ENCODE measurements at regions not wholly inside any gene's neighbourhood (a gene's known extent, or its start where the extent isn't known, plus 50 kb on each side); places are given as distances from the start of the nearest gene placed in this dataset.

DNA sequence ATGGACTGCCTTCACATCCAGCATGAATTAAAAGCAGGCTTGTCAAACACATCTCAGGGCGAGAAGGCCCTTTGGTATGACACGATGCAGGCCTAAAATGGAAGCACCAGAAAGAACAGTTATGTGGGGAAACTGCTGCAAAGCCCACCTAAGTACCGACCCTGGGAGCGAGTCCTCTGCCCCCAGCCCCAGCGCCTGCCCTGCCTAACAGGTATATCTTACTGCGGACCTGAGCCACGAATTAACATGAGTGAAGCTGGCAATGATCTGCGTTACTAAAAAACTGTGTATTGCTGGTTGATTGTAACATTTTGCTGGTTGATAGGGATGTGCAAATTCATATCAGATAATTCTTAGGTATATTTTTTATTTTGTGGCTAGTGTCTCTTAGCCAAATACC, 441.5 kb downstream of the ZNF516 start:
- H3K36me3 ChIP-seq, result no peaks in the 10 kb centered on the region
- TF ChIP-seq, protein P1, sequence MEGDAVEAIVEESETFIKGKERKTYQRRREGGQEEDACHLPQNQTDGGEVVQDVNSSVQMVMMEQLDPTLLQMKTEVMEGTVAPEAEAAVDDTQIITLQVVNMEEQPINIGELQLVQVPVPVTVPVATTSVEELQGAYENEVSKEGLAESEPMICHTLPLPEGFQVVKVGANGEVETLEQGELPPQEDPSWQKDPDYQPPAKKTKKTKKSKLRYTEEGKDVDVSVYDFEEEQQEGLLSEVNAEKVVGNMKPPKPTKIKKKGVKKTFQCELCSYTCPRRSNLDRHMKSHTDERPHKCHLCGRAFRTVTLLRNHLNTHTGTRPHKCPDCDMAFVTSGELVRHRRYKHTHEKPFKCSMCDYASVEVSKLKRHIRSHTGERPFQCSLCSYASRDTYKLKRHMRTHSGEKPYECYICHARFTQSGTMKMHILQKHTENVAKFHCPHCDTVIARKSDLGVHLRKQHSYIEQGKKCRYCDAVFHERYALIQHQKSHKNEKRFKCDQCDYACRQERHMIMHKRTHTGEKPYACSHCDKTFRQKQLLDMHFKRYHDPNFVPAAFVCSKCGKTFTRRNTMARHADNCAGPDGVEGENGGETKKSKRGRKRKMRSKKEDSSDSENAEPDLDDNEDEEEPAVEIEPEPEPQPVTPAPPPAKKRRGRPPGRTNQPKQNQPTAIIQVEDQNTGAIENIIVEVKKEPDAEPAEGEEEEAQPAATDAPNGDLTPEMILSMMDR (IDR thresholded peaks at IDR 0.05), result no peak

GRCh38 chr18:76052227-76052595, 442.8 kb downstream of the ZNF516 start:
- DNase-seq (ENCODE audit: low spot score), result no peak
- ATAC-seq (ENCODE audit: insufficient number of reproducible peaks, low FRiP score, low read depth), result no peak
- H3K27ac ChIP-seq, result no peak overlapping the region
- no peaks in the 10 kb centered on the region for H3K9me3 ChIP-seq
- TF ChIP-seq, protein P1 (IDR thresholded peaks at IDR 0.05), result no peak
- H3K36me3 ChIP-seq, result no peaks in the 10 kb centered on the region
- H3K27me3 ChIP-seq (replicated peaks; ENCODE audit: insufficient read depth), result no peaks in the 10 kb centered on the region
- H3K4me3 ChIP-seq, result no peak overlapping the region
- H3K4me1 ChIP-seq (ENCODE audit: control insufficient read depth in 1 of 2, low read depth in 2 of 2), result no peaks in the 10 kb centered on the region

More for the DNA sequence above, 441.5 kb downstream of the ZNF516 start:
- ATAC-seq (ENCODE audit: insufficient number of reproducible peaks, low FRiP score, low read depth) (no peak), DNase-seq (ENCODE audit: low spot score) (no peak)
- no peak overlapping the region for H3K27ac ChIP-seq
- no peaks in the 10 kb centered on the region for H3K4me1 ChIP-seq (ENCODE audit: control insufficient read depth in 1 of 2, low read depth in 2 of 2)
- H3K27me3 ChIP-seq (replicated peaks; ENCODE audit: insufficient read depth), result no peaks in the 10 kb centered on the region
- no peaks in the 10 kb centered on the region for H3K9me3 ChIP-seq
- H3K4me3 ChIP-seq, result no peak overlapping the region

GRCh38 chr18:76051396-76052226, 443.4 kb downstream of the ZNF516 start:
- H3K4me1 ChIP-seq (ENCODE audit: control insufficient read depth in 1 of 2, low read depth in 2 of 2), result no peaks in the 10 kb centered on the region
- no peak overlapping the region for H3K27ac ChIP-seq
- H3K36me3 ChIP-seq, result no peaks in the 10 kb centered on the region
- no peaks in the 10 kb centered on the region for H3K27me3 ChIP-seq (replicated peaks; ENCODE audit: insufficient read depth)
- TF ChIP-seq, protein P1 (IDR thresholded peaks at IDR 0.05), result no peak
- no peak overlapping the region for H3K4me3 ChIP-seq
- ATAC-seq (ENCODE audit: insufficient number of reproducible peaks, low FRiP score, low read depth) (no peak), DNase-seq (ENCODE audit: low spot score) (no peak)
- no peaks in the 10 kb centered on the region for H3K9me3 ChIP-seq

DNA sequence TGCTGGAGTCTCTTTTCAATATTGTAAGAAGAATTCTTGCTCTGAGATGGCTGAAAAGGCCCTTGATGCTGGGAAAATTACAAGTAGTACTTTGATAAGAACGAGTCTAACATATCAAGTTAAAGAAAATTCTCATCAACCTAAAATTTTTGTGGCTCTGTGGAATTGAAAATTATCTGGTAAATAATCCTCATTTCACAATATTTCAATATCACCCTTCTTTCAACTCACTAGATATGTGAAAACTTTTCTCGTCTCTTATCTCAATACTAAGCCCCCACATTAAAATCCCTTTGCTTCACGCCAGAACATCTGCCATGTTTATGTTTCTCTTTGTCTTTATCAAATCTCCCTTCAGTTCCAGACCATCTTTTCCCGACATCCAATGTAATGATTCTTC, 448.8 kb downstream of the ZNF516 start:
- Histone ChIP-seq H3K27ac (no peak overlapping the region), H3K9me3 (no peaks in the 10 kb centered on the region), H3K36me3 (no peaks in the 10 kb centered on the region), H3K4me1 (ENCODE audit: control insufficient read depth in 1 of 2, low read depth in 2 of 2) (no peaks in the 10 kb centered on the region), H3K4me3 (no peak overlapping the region), H3K27me3 (replicated peaks; ENCODE audit: insufficient read depth) (no peaks in the 10 kb centered on the region)
- ATAC-seq (ENCODE audit: insufficient number of reproducible peaks, low FRiP score, low read depth) (no peak), DNase-seq (ENCODE audit: low spot score) (no peak)
- TF ChIP-seq, protein P1 (IDR thresholded peaks at IDR 0.05), result no peak

- TF ChIP-seq, protein P1 (IDR thresholded peaks at IDR 0.05), result no peak
- ATAC-seq (ENCODE audit: insufficient number of reproducible peaks, low FRiP score, low read depth), result no peak
- Histone ChIP-seq H3K9me3 (no peaks in the 10 kb centered on the region), H3K27ac (no peak overlapping the region), H3K36me3 (no peaks in the 10 kb centered on the region), H3K4me1 (ENCODE audit: control insufficient read depth in 1 of 2, low read depth in 2 of 2) (no peaks in the 10 kb centered on the region), H3K27me3 (replicated peaks; ENCODE audit: insufficient read depth) (no peaks in the 10 kb centered on the region), H3K4me3 (no peak overlapping the region)
- DNase-seq (ENCODE audit: low spot score), result no peak
These were observed 452.5 kb downstream of the ZNF516 start for GRCh38 chr18:76042511-76042910.

Measured in thoracic aorta (tissue), 2 donors.